Ishikawa (cell line): ENCODE measurements at regions not wholly inside any gene's neighbourhood (a gene's known extent, or its start where the extent isn't known, plus 50 kb on each side); places are given as distances from the start of the nearest gene placed in this dataset.

Experiments
- CEBPB ChIP-seq: IDR thresholded peaks from 2 replicates; pipeline ENCODE4 v1.6.1; 2012
- CREB1 ChIP-seq: IDR thresholded peaks from 2 replicates; pipeline ENCODE4 v1.6.1; 2012; ENCODE audit warnings: low read depth
- EGR1 ChIP-seq: IDR thresholded peaks from 2 replicates; pipeline ENCODE4 v1.6.1; 2012
- EP300 ChIP-seq: IDR thresholded peaks from 2 replicates; pipeline ENCODE4 v1.6.1; 2012; ENCODE audit warnings: borderline replicate concordance
- NFIC ChIP-seq: IDR thresholded peaks from 2 replicates; pipeline ENCODE4 v1.6.1; 2012
- RAD21 ChIP-seq: IDR thresholded peaks from 2 replicates; pipeline ENCODE4 v1.6.1; 2012; ENCODE audit warnings: low read depth
- TAF1 ChIP-seq: IDR thresholded peaks from 2 replicates; pipeline ENCODE4 v1.6.1; 2012; ENCODE audit warnings: low read depth, mild to moderate bottlenecking
- TCF12 ChIP-seq: IDR thresholded peaks from 2 replicates; pipeline ENCODE4 v1.6.1; 2012; ENCODE audit warnings: low read depth
- TEAD4 ChIP-seq: IDR thresholded peaks from 2 replicates; pipeline ENCODE4 v1.6.1; 2012
- YY1 ChIP-seq: IDR thresholded peaks from 2 replicates; pipeline ENCODE4 v1.6.1; 2012; ENCODE audit warnings: low read depth
- TF ChIP-seq, protein P1 (sequence below): IDR thresholded peaks from 2 replicates; pipeline ENCODE4 v1.6.1; 2012
- TF ChIP-seq, protein P2 (sequence below): IDR thresholded peaks from 2 replicates; pipeline ENCODE4 v1.6.1; 2012; ENCODE audit warnings: low read depth, mild to moderate bottlenecking
- TF ChIP-seq, protein P3 (sequence below): IDR thresholded peaks from 2 replicates; pipeline ENCODE4 v1.6.1; 2012

DNA sequence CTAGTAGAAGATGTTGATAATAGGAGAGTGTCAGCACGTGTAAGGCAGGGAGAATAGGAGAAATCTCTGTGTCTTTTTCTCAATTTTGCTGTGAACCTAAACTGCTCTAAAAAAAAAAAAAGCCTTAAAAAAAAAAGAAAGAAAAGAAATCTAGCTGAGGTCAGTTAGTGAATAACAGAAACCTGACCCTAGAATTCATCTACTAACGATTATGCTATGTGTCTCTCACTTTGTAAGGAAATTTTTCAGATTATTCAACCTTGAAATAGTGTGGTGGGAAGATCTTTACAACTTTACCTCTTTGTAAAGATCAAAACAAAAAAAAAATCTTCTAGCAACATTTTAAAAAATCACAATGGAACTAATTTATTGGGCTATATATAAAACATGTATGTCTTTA, 995.7 kb downstream of the GALC start:
- no peak for TF ChIP-seq YY1
- TF ChIP-seq, protein P1, sequence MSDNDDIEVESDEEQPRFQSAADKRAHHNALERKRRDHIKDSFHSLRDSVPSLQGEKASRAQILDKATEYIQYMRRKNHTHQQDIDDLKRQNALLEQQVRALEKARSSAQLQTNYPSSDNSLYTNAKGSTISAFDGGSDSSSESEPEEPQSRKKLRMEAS = no peak
- TF ChIP-seq TAF1 = no peak
- TF ChIP-seq EP300 = no peak
- no peak for TF ChIP-seq EGR1
- no peak for TF ChIP-seq RAD21
- TF ChIP-seq CEBPB = no peak
- TF ChIP-seq TEAD4 = no peak
- no peak for TF ChIP-seq TCF12
- TF ChIP-seq, protein P2, sequence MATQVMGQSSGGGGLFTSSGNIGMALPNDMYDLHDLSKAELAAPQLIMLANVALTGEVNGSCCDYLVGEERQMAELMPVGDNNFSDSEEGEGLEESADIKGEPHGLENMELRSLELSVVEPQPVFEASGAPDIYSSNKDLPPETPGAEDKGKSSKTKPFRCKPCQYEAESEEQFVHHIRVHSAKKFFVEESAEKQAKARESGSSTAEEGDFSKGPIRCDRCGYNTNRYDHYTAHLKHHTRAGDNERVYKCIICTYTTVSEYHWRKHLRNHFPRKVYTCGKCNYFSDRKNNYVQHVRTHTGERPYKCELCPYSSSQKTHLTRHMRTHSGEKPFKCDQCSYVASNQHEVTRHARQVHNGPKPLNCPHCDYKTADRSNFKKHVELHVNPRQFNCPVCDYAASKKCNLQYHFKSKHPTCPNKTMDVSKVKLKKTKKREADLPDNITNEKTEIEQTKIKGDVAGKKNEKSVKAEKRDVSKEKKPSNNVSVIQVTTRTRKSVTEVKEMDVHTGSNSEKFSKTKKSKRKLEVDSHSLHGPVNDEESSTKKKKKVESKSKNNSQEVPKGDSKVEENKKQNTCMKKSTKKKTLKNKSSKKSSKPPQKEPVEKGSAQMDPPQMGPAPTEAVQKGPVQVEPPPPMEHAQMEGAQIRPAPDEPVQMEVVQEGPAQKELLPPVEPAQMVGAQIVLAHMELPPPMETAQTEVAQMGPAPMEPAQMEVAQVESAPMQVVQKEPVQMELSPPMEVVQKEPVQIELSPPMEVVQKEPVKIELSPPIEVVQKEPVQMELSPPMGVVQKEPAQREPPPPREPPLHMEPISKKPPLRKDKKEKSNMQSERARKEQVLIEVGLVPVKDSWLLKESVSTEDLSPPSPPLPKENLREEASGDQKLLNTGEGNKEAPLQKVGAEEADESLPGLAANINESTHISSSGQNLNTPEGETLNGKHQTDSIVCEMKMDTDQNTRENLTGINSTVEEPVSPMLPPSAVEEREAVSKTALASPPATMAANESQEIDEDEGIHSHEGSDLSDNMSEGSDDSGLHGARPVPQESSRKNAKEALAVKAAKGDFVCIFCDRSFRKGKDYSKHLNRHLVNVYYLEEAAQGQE = no peak
- no peak for TF ChIP-seq CREB1
- TF ChIP-seq NFIC = no peak
- TF ChIP-seq, protein P3, sequence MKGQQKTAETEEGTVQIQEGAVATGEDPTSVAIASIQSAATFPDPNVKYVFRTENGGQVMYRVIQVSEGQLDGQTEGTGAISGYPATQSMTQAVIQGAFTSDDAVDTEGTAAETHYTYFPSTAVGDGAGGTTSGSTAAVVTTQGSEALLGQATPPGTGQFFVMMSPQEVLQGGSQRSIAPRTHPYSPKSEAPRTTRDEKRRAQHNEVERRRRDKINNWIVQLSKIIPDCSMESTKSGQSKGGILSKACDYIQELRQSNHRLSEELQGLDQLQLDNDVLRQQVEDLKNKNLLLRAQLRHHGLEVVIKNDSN = no peak
